HG02798 (cell line): ENCODE measurements at regions not wholly inside any gene's neighbourhood (a gene's known extent, or its start where the extent isn't known, plus 50 kb on each side); places are given as distances from the start of the nearest gene placed in this dataset.

Experiments
- ATAC-seq: cut with Tn5 transposase; IDR thresholded peaks from one replicate; pipeline ENCODE4 v1.9.1; 2021; ENCODE audit warnings: mild to moderate bottlenecking; ENCODE audit not compliant: unreplicated experiment, poor library complexity

GRCh38 chr16:73515616-73516015, 467.7 kb upstream of the ZFHX3 start:
- ATAC-seq: no peak

DNA sequence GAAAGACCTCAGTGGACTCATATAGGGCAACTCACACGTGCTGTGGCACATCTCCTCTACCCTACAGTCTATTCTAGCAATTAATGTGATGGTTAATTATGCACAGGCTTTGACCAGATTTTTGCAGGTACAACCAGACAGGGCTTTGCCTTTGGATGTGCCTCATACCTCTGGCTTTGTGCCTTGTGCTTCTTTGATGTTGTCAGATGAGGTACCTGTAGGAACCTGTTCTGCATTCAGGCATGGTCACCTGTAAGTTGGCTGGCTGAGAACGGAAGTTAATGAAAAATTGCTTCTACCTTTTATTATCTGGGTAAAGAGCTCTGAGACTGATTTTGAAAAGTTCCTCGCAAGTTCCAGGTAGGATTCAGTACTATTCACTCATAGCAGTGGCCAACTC, 462.9 kb upstream of the ZFHX3 start:
- no peak for ATAC-seq

DNA sequence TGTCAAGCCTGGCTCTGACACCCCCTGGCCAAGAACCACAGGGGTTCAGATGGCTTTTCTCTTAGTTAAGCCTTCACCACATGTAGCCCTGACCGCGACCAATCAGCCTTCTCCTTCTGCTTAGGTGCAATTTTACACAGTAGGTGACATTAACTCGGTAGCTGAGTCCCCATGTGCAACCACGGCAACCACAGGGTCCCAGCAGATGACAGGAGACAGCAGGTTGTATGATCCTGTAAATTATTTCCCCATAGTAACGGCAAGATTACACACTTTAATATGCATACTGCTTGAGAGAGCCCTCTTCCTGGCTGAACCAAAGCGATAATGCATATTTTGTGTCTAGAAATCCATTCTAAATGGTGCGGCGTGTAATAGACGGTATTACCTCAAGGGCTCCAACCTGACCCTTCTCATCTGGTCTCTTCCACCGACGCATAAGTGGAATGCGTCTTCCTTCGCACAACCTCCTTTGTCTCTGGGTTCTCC, 458.7 kb upstream of the ZFHX3 start:
- no peak for ATAC-seq

DNA sequence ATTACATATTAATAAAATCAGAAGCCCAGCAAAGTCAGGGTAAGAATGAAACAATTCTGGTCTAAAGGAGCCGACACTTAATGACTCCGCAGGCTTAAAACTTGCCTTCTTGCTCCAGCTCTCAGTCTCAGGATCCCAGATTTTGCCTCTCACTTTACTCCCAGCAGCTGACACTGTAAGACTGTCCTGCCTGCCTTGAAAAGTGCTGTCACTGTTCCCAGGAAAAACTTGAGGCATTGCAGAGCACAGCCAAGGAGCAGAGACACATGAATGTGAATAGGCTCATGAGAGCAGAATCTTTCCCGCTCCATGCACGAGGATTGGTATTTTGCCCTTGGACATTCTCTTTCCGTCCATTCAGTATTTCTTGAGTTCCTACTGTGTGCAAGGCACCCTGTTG, 457.6 kb upstream of the ZFHX3 start:
- ATAC-seq: no peak

DNA sequence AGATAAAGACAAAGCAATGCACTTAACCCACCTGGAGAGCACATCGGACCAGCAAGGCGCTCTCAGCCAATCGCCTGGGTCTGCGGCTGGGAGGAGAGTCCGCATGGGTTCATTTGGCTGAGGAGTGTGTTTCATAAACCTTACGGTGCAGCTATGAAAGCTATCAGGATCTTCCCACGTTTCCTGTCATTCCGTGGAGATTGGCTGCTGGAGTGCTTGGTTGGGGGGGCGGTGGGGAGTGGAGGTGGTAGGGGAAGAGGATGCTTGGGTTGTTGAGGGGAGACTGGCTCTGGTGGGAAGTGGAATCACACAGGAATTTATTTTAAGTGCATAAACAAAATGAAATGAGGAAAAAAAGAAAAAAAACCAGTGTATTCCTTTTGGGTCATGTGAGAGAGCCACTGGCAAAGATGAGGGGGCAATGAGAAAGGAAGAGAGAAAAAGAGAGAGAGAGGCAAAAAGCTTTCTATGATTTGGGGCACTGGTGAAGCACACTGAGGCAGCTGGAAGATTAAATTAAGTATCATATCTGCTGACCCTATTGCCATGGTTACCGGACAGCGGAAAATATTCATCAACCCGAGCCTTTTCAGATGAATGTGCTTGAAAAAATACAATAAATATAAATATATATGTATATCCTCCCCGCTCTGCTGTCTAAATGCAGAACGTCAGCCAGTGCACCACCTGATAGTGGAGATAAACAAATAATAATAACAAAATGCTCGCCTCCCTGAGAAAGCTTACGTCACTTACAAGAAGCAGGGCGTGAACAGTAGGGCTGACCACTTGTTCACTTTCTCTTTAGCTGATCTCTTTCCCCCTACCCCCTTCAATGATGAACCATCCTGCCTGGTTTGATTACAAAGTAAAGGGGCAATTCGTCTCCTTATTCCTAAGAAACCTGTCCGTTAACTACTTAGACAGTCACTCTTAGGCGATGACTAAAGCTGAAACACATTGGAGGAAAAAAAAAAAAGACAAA, 457.0 kb upstream of the ZFHX3 start:
- ATAC-seq: no peak

DNA sequence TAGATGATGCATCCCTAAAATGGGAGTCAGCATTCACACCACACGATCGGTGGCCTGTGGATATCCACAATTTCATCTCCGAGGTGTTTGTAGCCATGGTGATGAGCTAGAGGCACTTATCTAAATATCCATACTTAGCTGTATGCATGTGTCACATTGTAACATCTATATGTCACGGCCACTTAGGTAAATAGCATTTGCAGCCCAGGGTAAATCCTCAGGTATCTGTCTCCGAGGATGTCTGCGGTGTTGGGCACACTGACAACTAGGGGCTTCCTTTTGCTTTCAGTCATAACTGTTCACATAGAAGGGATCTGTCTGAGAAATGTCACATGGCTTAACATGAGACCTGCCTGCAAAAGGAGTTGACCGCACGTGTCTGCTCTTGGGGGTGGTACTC, 455.2 kb upstream of the ZFHX3 start:
- ATAC-seq: no peak

DNA sequence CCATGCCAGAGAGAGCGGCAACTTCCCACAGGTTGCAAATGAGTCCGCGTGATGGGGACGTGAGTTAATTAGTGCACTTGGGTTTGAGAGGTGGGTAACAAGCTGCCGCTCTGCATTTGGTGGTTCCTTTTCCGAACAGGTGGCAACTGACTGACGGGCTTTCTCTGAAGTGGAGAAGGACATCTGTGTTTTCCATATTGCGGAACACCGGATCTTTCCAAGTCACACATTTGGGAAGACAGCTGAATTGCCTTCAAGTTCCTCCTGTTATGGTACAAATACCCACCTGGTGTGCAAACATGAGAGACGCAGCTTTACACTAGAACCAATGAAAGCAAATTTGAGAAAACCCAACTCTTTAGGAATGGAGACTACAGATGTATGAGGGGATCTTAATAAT, 451.3 kb upstream of the ZFHX3 start:
- ATAC-seq: no peak

DNA sequence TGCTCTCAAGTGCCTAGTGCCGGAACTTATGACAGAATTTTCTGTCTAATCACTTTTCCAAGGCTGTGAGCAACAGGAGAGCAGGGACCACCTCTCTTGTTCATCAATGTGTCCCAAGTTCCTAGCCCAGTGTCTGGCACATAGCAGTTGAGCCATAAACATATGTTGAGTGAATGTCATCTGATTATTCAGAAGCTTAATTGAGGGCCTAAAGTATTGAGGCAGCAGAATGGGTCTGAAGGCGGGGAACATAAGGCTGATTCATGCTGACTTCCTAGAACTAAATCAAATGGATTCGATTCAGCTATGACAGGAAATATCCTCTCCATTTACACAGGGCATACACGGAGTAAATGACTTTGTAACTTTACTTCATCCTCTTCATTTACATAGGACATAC, 438.0 kb upstream of the ZFHX3 start:
- no peak for ATAC-seq

DNA sequence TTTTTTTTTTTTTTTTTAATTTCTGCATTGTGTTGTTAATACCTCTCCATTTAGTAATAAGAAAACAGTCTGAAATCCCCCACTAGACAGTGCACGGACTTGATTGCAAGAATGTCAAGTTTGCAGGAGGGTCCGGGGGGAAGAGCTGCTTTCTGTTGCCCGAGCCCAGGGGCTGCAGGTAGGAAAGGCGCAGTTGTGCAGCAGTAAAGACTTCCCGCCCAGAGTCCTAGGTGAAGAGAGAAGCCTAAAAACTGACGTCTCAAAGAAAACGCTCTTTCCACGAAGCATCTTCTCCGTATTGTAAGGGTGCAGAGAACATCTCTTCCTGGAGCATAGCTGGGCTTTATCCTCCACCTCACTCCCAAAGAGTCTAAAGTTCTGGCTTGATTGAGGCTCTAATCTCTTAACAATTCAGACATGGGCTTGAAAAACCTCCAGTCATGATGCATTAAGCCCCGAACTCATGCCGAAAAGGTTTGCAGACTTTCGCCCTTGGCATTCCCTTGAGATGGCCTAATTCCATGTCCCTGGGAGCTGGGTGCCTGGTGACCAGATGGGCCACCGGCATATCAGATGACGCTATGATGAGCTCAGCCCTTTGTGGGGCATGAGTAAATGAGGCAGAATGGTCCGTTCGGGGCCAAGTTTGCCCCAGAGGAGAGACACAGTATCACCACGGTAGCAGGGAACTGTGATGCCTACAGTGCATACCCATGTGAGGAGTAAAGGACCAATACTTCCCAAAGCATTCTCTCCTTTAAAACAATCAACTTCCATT, 436.2 kb upstream of the ZFHX3 start:
- no peak for ATAC-seq

- no peak for ATAC-seq
Observed at GRCh38 chr16:73483076-73483791, 435.3 kb upstream of the ZFHX3 start.

DNA sequence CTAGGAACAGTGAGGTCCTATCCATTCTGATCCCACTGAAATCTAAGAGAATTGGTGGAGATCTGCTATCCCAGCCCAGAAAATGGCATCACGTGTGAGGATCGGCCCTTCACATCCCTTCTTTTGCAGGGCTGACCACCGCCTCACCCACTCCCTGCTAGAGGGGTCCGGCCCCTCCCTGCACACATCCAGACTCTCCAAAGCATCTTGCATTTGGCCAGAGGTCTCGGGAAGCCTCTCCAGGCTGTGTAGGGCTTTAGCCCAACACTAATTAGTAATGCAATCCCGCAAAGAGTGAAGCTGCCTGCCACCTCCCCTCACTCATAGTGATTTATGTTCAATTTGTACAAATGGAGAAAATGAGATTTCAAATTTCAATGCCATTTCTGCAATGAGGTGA, 434.4 kb upstream of the ZFHX3 start:
- ATAC-seq: no peak

- ATAC-seq: no peak
Observed at GRCh38 chr16:73480381-73480780, 432.5 kb upstream of the ZFHX3 start.

DNA sequence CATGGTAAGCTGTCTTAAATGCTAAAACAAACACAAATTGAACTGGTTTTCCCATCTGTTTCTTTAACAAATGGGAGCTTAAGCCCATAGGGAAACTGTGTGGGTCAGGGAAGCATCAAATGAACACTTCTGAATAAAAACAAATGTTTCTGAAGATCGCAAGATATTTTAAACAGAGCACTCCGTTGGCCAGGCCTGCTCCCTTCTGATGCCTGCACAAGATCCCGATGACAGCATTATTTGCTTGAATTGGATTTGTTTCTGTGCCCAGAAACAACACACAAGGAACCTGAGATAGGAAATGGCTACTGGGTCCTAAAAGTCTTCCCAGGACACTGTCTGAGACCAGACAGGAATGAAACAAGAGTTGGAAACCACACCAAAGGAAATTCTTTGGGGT, 425.8 kb upstream of the ZFHX3 start:
- ATAC-seq: no peak

DNA sequence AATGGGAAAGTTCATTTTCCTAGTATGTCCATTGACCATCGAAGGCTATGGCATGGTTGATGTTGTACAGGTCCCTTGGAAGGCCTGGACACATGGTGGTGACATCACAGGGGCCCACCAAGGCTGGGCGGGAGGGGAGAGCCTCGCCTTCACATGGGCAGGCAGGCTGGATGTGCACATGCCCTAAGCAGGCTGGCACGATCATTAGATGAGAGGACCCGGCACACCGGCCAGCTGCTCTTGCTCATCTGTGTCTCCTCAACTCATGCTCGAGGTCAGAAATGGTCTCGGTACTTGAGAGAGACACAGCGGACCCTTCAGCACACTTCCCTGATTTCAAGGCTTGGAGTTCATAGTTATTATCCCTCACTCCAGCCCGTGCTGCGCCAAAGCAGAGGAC, 416.9 kb upstream of the ZFHX3 start:
- no peak for ATAC-seq

DNA sequence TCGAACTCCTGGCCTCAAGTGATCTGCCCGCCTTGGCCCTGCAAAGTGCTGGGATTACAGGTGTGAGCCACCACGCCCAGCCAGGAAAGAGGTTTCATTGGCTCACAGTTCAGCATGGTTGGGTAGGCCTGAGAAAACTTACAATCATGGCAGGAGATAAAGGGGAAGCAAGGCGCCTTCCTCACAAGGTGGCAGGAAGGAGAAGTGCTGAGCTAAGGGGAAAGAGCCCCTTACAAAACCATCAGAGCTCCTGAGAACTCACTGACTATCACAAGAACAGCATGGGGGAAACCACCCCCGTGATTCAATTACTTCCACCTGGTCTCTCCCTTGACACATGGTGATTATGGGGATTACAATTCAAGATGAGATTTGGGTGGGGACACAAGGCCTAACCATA, 411.7 kb upstream of the ZFHX3 start:
- no peak for ATAC-seq

GRCh38 chr16:73457851-73458250, 409.9 kb upstream of the ZFHX3 start:
- ATAC-seq: no peak

DNA sequence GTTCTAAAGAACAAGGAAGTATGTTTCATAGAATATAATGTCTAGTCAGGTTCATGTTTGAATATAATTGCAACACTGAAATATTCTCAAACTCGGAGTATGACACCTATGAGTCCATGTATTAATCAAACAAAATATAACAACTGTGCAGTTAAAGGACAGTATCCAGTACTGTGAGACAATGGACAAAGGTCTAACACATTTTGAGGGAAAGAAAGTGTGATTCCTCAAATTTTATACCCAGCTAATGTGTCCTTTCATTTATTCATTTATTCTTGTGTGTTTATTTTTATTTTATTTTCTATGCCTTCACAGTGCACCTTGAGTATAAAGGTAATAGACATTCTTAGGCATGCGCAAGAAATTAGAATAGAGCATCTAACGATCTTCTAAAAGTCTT, 401.0 kb upstream of the ZFHX3 start:
- ATAC-seq: no peak

DNA sequence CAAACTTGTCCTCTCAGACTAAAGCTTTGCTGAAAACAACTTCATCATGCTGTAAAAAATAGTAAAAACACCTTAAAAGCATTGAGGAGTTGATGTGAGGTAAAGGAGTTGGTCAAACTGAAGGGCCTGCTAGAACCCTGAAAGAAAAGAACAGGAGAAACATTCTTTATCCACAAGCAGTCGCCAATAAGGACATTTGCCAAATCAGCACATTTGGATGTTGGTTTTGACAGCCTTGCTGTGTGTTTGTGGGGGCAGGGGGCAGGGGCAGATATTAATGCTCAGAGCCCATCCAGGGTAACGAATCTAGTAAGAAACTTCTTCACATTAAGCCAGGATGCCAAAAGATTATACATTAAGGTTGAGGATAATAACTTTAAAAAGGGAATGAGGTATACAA, 399.9 kb upstream of the ZFHX3 start:
- no peak for ATAC-seq

DNA sequence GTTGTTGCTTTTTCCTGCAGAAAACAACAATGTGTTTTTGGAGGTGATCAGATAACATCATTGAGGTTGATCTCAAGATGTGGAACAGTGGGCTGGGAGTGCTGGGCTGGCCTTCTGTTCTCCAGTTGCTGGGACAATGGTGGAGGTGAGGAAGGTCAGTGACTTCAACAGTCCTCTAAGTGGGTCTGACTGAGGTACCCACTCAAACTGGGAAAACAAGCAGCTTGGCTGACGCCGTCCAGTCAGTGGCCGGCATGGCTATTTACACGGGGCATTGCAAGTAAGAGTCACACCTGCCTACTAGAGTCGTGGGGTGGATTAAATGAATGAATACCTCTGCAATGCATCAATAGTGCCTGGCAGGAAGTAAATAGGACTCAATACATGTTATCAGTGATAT, 386.7 kb upstream of the ZFHX3 start:
- ATAC-seq: no peak

DNA sequence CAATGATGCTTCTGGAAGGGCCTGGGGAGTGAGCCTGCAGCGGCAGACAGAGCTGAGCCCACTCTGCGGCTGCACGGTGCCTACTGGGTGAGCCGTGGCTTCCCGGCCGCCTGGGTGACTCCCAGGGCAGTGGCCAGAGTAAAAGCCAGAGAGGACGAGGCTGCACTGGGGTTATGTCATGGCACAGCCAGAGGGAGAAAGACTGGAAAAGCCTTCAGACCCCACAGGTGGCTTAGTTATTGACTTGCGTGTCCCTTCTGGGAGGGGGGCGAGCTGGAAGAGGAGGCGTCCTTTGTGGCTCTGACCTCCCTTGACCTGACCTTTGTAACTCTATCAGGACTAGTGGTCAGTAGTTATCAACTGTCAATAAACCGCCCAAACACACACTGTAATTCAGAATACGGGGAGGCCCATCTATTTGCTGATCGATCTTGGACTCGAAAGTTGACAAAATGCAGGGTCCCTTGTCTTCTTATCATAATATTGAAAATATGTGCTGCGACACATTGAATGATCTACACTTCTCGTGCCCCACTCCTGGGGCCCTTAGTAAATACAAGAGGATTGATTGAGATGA, 385.9 kb upstream of the ZFHX3 start:
- ATAC-seq: no peak
